ENCODE measurements at regions not wholly inside any gene's neighbourhood (a gene's known extent, or its start where the extent isn't known, plus 50 kb on each side); places are given as distances from the start of the nearest gene placed in this dataset.
"Not testable (repeated sequence)": the region's sequence is repeated elsewhere in the genome, so short reads cannot be mapped to it uniquely, and the experiment has no call there.

DNA sequence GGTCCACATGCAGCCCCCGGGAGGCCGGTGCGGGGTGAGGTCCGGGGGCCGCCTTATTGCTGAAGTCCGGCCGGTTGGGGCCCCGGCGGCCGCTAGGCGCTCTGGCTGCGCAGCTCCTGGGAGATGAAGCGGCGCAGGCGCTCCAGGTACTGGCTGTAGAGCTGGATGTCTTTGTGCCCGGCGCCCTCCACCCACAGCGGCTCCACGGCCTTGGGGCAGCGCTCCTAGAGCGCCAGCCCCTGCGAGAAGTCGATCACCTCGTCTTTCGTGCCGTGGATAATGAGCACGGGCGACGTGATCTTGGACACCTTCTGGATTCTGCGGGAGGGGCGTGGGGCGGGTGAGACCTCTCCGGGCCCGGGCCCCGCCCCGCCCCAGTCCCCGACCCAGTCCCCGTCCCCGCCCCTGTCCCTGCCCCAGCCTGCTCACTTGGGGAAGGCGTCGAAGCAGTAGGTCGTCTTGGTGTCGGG is 76.3 kb downstream of the GOLGA8F start:
- TF ChIP-seq, protein P1, sequence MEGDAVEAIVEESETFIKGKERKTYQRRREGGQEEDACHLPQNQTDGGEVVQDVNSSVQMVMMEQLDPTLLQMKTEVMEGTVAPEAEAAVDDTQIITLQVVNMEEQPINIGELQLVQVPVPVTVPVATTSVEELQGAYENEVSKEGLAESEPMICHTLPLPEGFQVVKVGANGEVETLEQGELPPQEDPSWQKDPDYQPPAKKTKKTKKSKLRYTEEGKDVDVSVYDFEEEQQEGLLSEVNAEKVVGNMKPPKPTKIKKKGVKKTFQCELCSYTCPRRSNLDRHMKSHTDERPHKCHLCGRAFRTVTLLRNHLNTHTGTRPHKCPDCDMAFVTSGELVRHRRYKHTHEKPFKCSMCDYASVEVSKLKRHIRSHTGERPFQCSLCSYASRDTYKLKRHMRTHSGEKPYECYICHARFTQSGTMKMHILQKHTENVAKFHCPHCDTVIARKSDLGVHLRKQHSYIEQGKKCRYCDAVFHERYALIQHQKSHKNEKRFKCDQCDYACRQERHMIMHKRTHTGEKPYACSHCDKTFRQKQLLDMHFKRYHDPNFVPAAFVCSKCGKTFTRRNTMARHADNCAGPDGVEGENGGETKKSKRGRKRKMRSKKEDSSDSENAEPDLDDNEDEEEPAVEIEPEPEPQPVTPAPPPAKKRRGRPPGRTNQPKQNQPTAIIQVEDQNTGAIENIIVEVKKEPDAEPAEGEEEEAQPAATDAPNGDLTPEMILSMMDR (IDR thresholded peaks at IDR 0.05; ENCODE audit: low read depth, low read length, missing input control): not testable (repeated sequence)
- TF ChIP-seq TAF1 (conservative IDR thresholded peaks at IDR 0.05); RXRA (IDR thresholded peaks at IDR 0.05); FOXA1 (IDR thresholded peaks at IDR 0.05); RAD21 (IDR thresholded peaks at IDR 0.05); SP1 (IDR thresholded peaks at IDR 0.05); EGR1 (IDR thresholded peaks at IDR 0.05; ENCODE audit: low read depth in 2 of 2); HNF4A (conservative IDR thresholded peaks at IDR 0.05); NR2F2 (IDR thresholded peaks at IDR 0.05); MAX (IDR thresholded peaks at IDR 0.05); JUND (IDR thresholded peaks at IDR 0.05); YY1 (IDR thresholded peaks at IDR 0.05): not testable (repeated sequence)
- TF ChIP-seq, protein P2, sequence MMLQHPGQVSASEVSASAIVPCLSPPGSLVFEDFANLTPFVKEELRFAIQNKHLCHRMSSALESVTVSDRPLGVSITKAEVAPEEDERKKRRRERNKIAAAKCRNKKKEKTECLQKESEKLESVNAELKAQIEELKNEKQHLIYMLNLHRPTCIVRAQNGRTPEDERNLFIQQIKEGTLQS (IDR thresholded peaks at IDR 0.05): not testable (repeated sequence)
- TF ChIP-seq, protein P3, sequence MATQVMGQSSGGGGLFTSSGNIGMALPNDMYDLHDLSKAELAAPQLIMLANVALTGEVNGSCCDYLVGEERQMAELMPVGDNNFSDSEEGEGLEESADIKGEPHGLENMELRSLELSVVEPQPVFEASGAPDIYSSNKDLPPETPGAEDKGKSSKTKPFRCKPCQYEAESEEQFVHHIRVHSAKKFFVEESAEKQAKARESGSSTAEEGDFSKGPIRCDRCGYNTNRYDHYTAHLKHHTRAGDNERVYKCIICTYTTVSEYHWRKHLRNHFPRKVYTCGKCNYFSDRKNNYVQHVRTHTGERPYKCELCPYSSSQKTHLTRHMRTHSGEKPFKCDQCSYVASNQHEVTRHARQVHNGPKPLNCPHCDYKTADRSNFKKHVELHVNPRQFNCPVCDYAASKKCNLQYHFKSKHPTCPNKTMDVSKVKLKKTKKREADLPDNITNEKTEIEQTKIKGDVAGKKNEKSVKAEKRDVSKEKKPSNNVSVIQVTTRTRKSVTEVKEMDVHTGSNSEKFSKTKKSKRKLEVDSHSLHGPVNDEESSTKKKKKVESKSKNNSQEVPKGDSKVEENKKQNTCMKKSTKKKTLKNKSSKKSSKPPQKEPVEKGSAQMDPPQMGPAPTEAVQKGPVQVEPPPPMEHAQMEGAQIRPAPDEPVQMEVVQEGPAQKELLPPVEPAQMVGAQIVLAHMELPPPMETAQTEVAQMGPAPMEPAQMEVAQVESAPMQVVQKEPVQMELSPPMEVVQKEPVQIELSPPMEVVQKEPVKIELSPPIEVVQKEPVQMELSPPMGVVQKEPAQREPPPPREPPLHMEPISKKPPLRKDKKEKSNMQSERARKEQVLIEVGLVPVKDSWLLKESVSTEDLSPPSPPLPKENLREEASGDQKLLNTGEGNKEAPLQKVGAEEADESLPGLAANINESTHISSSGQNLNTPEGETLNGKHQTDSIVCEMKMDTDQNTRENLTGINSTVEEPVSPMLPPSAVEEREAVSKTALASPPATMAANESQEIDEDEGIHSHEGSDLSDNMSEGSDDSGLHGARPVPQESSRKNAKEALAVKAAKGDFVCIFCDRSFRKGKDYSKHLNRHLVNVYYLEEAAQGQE (IDR thresholded peaks at IDR 0.05): not testable (repeated sequence)
